ENCODE measurements at regions not wholly inside any gene's neighbourhood (a gene's known extent, or its start where the extent isn't known, plus 50 kb on each side); places are given as distances from the start of the nearest gene placed in this dataset.
"Not testable (repeated sequence)": the region's sequence is repeated elsewhere in the genome, so short reads cannot be mapped to it uniquely, and the experiment has no call there.

GRCh38 chr10:11688448-11688795 lies 53.8 kb upstream of the ECHDC3 start:
- TF ChIP-seq CTCF (conservative IDR thresholded peaks at IDR 0.05); EZH2 (IDR thresholded peaks at IDR 0.05; ENCODE audit: low read depth): not testable (repeated sequence)
